Activated CD4-positive, alpha-beta T cell treated with anti-CD3 and anti-CD28 coated beads, Interleukin-2, Interleukin-4, amounts not matched to agents 100 ng/mL and 50 ng/mL, durations not matched to agents 16 hours and 8 hours (primary cell): ENCODE measurements at regions not wholly inside any gene's neighbourhood (a gene's known extent, or its start where the extent isn't known, plus 50 kb on each side); places are given as distances from the start of the nearest gene placed in this dataset.
"Not testable (repeated sequence)": the region's sequence is repeated elsewhere in the genome, so short reads cannot be mapped to it uniquely, and the experiment has no call there.

Source experiments
- DNase-seq: peaks from one replicate; pipeline ENCODE4 v3.0.0-alpha.2; 2020; ENCODE audit warnings: low spot score

DNA sequence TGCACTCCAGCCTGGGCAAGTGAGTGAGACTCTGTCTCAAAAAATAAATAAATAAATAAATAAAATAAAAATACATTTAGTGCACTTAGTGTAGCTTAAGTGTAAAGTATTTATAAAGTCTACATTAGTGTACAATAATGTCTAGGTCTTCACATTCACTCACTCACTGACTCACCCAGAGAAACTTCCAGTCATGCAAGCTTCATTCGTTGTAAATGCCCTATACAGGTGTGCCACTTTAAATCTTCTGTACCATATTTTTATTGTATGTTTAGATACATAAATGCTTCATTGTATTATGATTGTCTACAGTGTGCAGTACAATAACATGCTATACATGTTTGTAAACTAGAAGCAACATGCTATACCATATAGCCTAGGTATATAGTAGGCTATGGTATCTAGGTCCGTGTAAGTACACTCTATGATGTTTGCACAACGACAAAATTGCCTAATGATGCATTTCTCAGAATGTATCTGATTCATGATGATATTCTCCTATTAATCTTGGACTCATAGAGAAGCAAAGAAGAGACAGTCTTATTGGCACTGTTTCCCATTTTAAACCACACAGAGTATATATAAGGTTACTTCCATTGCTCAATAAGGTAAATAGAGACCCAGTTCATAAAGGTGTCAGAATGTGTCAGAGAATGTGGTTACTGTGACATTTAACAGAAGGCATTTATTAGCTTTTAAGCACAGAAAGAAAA, 1314.9 kb downstream of the CDH11 start:
- DNase-seq = no peak

GRCh38 chr16:63804126-63804525, 1317.7 kb downstream of the CDH11 start:
- no peak for DNase-seq

DNA sequence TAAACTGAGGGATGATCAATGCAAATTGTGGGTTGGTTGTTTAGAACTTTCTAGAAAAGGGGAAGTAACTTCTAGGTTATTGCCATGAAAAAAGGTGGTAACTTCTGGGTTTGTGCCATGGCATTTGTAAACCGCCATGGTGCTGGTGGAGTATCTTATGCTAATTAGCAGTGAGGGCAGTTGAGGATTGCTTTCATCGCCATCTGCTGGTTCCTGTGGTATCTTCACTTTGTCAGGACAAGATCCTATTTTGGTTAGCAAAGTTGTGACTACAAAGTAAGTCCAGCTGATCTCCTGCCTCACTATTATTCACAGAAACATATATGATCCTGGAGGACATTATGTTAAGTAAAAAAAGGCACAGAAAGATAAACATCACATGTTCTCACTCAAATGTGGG, 1332.3 kb downstream of the CDH11 start:
- DNase-seq = no peak

DNA sequence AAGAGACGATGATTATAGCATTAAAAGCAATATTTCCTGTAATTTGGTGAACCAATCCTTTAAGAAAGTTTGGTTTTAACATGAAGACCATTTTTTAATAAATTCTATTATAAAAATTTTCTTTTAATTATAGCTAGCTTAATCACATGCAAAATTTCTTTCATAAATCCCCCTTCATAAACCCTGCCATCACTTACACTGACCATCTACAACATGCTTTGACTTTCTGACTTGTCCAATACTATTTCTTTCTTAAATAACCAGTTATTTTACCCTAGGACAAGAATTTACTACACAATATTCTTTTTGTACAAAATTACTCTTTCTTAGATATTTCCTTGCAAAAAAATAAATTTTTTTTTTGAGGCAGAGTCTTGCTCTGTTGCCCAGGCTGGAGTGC, 1334.8 kb downstream of the CDH11 start:
- DNase-seq = no peak

GRCh38 chr16:63785170-63785569, 1336.7 kb downstream of the CDH11 start:
- no peak for DNase-seq

GRCh38 chr16:63776437-63776836, 1345.4 kb downstream of the CDH11 start:
- no peak for DNase-seq

GRCh38 chr16:63776034-63776433, 1345.8 kb downstream of the CDH11 start:
- DNase-seq = no peak

DNA sequence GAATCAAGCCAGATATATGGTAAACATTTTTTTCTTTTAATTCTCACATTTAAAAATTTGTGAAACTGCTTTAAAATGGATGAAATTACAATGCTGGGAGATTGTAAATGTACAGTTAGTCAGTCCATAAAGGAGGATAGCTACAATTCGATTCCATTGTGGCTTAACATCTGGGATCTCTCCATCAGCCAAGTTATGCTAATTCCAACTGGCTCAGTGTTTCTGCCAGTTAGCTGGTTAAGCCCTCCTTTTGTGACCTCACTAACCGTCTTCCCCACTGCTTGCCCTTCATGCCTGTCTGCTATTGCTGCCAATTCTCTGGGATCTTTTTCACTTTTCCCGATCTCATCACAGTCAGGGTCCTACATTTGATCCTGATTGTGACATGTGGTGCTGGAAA, 1347.6 kb downstream of the CDH11 start:
- no peak for DNase-seq

GRCh38 chr16:63769211-63769610, 1352.7 kb downstream of the CDH11 start:
- DNase-seq = no peak

DNA sequence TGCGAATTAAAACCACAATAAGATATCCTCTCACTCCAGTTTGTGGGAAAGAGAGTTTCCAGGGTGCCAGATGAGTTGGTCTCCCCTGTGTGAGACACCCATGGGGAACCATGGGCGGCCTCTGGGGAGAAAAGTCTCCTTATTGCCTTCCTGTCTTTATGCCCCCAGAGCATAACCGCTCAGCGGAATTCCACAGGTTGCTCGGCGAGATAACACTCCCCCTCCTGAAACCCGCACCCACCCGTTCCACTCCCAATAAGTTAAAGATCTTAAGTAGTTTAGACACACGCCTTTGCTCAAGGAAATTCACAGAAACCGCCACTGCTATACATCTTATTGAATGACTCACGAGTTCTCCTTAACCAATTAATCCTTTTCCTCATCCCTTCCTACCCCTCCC, 1361.6 kb downstream of the CDH11 start:
- not testable (repeated sequence) for DNase-seq

DNA sequence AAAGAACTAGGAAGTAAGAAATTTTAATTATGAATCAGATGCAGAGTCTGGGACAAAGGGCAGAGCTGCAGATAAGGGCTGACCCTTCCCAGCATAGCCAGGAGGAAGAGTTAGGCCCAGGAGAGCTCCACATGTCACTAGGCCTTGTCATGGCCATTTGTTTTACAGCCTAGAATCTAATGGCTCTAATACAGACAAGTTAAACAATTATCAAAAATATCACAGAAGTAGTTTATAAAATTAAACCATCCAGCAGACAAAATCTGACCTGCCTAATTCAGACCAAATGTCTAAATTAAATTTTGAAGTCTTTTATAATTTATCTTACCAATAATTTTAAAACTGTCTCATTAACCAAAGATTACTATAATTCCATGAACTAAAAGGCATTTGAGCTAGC, 1369.5 kb downstream of the CDH11 start:
- no peak for DNase-seq

GRCh38 chr16:63749276-63749675, 1372.6 kb downstream of the CDH11 start:
- no peak for DNase-seq

DNA sequence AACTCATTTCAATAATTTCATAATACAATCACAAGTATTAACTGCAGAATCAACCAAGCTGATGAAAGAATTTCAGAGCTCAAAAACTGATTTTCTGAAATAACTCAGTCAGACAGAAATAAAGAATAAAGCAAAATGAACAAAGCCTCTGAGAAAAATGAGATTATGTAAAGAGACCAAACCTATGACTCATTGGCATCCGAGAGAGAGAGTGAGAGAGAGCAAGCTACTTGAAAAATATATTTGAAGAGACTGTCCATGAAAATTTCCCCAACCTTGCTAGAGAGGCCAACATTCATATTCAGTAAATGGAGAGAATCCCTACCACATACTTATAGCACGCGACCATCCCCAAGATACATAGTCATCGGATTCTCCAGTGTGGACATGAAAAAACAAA, 1376.4 kb downstream of the CDH11 start:
- no peak for DNase-seq

GRCh38 chr16:63744077-63744874, 1377.6 kb downstream of the CDH11 start:
- no peak for DNase-seq

GRCh38 chr16:63742150-63742549, 1379.7 kb downstream of the CDH11 start:
- DNase-seq = no peak

DNA sequence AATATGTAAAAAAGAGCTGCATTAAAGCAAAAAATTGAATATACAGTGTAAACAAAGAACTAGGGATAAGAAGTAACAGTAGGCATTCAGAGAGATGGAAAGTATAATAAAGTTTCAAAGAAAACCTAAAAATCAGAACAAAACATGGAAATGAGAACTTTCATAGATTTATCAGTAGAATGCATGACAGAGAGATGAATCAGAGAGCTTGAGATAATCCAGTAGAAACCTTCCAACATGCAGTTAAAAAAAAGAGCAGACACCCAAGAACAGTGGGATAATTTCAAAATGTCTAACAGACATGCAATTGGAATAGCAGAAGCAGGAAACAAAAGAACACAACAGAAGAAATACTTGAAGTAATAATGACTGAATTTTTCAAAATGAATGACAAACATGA, 1384.2 kb downstream of the CDH11 start:
- DNase-seq = no peak

- no peak for DNase-seq
Observed at GRCh38 chr16:63735456-63735855, 1386.4 kb downstream of the CDH11 start.

GRCh38 chr16:63720848-63721247, 1401.0 kb downstream of the CDH11 start:
- no peak for DNase-seq

GRCh38 chr16:63719926-63720325, 1401.9 kb downstream of the CDH11 start:
- no peak for DNase-seq

DNA sequence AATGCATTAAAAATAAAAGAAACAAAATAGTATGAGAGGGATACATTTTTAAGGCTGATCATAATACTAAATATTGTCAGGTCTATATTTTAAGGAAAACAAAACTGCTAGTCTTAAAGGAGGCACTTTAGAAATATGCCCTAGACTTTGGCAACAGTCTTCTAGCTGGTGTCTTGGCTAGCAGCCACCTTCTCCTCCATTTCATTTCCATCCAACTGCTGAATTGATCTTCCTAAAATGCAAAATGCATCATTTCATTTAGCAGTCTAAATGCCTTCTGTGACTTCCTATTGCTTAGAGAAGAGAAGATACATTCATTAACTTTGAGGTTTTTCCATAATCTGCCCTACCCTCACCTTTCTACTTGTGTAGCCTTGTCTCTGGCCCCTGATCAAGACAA, 1404.1 kb downstream of the CDH11 start:
- no peak for DNase-seq

DNA sequence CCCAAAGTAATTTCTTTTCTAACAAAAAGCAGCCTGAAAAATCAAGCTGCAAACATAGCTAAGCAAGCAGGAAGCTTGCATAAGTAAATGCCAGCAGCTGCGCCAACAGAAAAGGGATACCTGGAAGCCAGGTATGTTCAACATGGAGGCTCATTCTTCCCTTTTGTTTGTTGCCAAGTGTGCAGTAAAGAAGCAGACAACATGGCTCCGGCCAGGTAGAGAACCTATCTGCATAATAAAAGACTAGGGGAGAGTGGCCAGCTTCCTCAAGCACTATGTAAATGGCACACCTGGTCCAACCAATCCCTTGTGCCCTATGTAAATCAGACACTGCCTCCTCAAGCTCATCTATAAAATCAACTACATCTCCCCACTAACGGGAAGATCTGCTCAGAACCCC, 1407.0 kb downstream of the CDH11 start:
- no peak for DNase-seq

- no peak for DNase-seq
Observed at GRCh38 chr16:63712725-63713124, 1409.1 kb downstream of the CDH11 start.

GRCh38 chr16:63703612-63704011, 1418.3 kb downstream of the CDH11 start:
- no peak for DNase-seq
